ENCODE measurements at regions not wholly inside any gene's neighbourhood (a gene's known extent, or its start where the extent isn't known, plus 50 kb on each side); places are given as distances from the start of the nearest gene placed in this dataset.

- TF ChIP-seq, protein P1, sequence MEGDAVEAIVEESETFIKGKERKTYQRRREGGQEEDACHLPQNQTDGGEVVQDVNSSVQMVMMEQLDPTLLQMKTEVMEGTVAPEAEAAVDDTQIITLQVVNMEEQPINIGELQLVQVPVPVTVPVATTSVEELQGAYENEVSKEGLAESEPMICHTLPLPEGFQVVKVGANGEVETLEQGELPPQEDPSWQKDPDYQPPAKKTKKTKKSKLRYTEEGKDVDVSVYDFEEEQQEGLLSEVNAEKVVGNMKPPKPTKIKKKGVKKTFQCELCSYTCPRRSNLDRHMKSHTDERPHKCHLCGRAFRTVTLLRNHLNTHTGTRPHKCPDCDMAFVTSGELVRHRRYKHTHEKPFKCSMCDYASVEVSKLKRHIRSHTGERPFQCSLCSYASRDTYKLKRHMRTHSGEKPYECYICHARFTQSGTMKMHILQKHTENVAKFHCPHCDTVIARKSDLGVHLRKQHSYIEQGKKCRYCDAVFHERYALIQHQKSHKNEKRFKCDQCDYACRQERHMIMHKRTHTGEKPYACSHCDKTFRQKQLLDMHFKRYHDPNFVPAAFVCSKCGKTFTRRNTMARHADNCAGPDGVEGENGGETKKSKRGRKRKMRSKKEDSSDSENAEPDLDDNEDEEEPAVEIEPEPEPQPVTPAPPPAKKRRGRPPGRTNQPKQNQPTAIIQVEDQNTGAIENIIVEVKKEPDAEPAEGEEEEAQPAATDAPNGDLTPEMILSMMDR (IDR thresholded peaks at IDR 0.05; ENCODE audit: low read length): peak; percentile 81
- TF ChIP-seq EZH2 (IDR thresholded peaks at IDR 0.05; ENCODE audit: borderline replicate concordance, low read length): no peak
Observed at GRCh38 chr10:6678211-6678803, 98.2 kb upstream of the PRKCQ start.
